ENCODE measurements at regions not wholly inside any gene's neighbourhood (a gene's known extent, or its start where the extent isn't known, plus 50 kb on each side); places are given as distances from the start of the nearest gene placed in this dataset.

DNA sequence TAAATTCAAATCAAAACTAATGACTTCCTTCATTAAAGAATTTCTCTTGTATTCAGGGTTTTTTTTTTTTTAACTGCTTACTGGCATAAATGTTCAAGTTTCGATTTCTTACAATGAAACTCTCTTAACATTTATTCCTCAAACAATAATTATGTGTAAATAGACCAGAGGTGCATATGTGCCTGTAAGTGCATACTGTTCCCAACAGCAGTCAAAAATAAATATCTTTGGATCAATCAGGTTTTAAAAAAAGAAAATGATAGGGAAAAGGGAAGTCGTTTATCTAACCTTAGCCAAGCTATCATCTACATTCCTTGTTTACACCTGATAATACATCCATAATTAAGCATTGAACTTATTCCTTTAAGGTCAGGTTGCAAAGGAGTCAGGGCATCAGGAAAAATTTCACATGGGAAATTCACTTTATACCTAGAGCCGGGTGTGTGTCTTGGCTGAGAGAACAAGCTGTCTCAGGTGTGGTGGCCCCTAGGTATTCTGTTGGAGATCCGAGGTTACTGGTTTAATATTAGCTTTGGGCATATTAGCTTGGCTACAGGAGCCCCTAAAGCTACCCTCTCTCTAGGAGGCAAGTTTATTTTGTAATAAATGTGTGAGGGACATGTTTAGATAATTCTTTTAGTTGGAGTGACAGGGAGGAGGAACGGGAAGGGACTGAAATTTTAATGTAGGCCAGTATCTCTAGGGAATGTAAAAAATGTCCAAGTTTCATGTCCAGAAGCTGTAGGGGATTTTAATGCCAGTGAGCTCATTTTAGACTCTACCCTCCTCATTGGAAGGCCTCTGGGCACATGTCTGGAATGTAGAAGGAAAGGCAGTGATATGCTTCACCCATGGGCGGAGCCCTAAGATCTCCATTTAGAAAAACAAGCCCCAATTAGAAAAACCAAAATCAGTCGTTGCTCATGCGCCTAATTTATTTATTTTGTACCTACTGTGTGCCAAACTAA lies 327.9 kb upstream of the PROX1 start:
- no peak overlapping the region for H3K9ac ChIP-seq (ENCODE audit: low read length)
- no peak for DNase-seq (ENCODE audit: low read depth)
- H3K4me2 ChIP-seq (ENCODE audit: low read length) = no peak overlapping the region
- H3K27ac ChIP-seq (ENCODE audit: low read depth, low read length) = no peak overlapping the region
- no peaks in the 10 kb centered on the region for H3K36me3 Mint-ChIP-seq (ENCODE audit: low read depth, unreplicated experiment)
- peaks cover 5% of the 10 kb centered on the region for H3K27me3 Mint-ChIP-seq (ENCODE audit: low read depth, unreplicated experiment)
- no peak overlapping the region for H2AFZ ChIP-seq (ENCODE audit: low read depth, low read length)
- no peaks in the 10 kb centered on the region for H3K79me2 ChIP-seq (ENCODE audit: insufficient read depth, low read length)
- no peaks in the 10 kb centered on the region for H3K9me3 Mint-ChIP-seq (ENCODE audit: unreplicated experiment)
- H3K4me1 Mint-ChIP-seq (ENCODE audit: low read depth, unreplicated experiment) = no peaks in the 10 kb centered on the region
- H3K27ac Mint-ChIP-seq (ENCODE audit: unreplicated experiment) = no peak overlapping the region
- H3K4me3 ChIP-seq (ENCODE audit: insufficient read depth, low read depth, low read length) = no peak overlapping the region
- H3K27me3 ChIP-seq (ENCODE audit: insufficient read depth, low read length) = no peaks in the 10 kb centered on the region
- no peak overlapping the region for H3K4me3 Mint-ChIP-seq (ENCODE audit: unreplicated experiment)
- TF ChIP-seq, protein P1, sequence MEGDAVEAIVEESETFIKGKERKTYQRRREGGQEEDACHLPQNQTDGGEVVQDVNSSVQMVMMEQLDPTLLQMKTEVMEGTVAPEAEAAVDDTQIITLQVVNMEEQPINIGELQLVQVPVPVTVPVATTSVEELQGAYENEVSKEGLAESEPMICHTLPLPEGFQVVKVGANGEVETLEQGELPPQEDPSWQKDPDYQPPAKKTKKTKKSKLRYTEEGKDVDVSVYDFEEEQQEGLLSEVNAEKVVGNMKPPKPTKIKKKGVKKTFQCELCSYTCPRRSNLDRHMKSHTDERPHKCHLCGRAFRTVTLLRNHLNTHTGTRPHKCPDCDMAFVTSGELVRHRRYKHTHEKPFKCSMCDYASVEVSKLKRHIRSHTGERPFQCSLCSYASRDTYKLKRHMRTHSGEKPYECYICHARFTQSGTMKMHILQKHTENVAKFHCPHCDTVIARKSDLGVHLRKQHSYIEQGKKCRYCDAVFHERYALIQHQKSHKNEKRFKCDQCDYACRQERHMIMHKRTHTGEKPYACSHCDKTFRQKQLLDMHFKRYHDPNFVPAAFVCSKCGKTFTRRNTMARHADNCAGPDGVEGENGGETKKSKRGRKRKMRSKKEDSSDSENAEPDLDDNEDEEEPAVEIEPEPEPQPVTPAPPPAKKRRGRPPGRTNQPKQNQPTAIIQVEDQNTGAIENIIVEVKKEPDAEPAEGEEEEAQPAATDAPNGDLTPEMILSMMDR (IDR thresholded peaks at IDR 0.05; ENCODE audit: insufficient read depth, low read depth, low read length) = no peak
- TF ChIP-seq EZH2 (IDR thresholded peaks at IDR 0.05; ENCODE audit: insufficient read depth, low read length) = no peak
- no peaks in the 10 kb centered on the region for H3K36me3 ChIP-seq (ENCODE audit: insufficient read depth, low read length)
- no peak for FAIRE-seq
- no peaks in the 10 kb centered on the region for H4K20me1 ChIP-seq (ENCODE audit: insufficient read depth, low read length)
- no peaks in the 10 kb centered on the region for H3K4me1 ChIP-seq (ENCODE audit: insufficient read depth, low read length)
- H3K9me3 ChIP-seq (ENCODE audit: insufficient read depth, low read depth, low read length) = no peaks in the 10 kb centered on the region

DNA sequence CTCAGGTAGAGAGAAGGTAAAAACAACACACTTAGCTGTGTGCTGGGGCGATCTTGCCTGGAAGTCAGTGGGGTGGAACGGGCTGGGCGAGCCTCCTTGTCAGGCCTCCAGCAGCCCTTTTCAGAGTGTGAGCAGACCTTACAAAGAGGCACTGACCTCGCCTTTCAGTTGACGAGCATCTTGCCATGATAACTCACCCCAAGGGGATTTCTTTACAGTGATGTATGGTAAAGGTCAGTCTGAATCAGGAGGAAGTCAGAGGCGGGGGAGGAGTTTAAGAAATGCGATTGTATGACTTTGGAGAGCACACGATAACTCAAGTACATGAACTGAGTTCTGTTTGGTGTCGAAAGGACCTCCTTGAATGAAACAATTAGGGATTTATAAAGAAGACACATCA lies 326.5 kb upstream of the PROX1 start:
- H3K9me3 ChIP-seq (ENCODE audit: insufficient read depth, low read depth, low read length) = no peaks in the 10 kb centered on the region
- no peaks in the 10 kb centered on the region for H3K27me3 ChIP-seq (ENCODE audit: insufficient read depth, low read length)
- no peaks in the 10 kb centered on the region for H3K79me2 ChIP-seq (ENCODE audit: insufficient read depth, low read length)
- Mint-ChIP-seq H3K36me3 (ENCODE audit: low read depth, unreplicated experiment) (no peaks in the 10 kb centered on the region), H3K4me3 (ENCODE audit: unreplicated experiment) (no peak overlapping the region), H3K4me1 (ENCODE audit: low read depth, unreplicated experiment) (no peaks in the 10 kb centered on the region), H3K27ac (ENCODE audit: unreplicated experiment) (no peak overlapping the region), H3K9me3 (ENCODE audit: unreplicated experiment) (no peaks in the 10 kb centered on the region), H3K27me3 (ENCODE audit: low read depth, unreplicated experiment) (peaks cover 5% of the 10 kb centered on the region)
- no peaks in the 10 kb centered on the region for H3K36me3 ChIP-seq (ENCODE audit: insufficient read depth, low read length)
- no peak overlapping the region for H3K27ac ChIP-seq (ENCODE audit: low read depth, low read length)
- H3K4me2 ChIP-seq (ENCODE audit: low read length) = no peak overlapping the region
- H4K20me1 ChIP-seq (ENCODE audit: insufficient read depth, low read length) = no peaks in the 10 kb centered on the region
- no peak overlapping the region for H3K4me3 ChIP-seq (ENCODE audit: insufficient read depth, low read depth, low read length)
- no peak overlapping the region for H3K9ac ChIP-seq (ENCODE audit: low read length)
- no peak overlapping the region for H2AFZ ChIP-seq (ENCODE audit: low read depth, low read length)
- no peaks in the 10 kb centered on the region for H3K4me1 ChIP-seq (ENCODE audit: insufficient read depth, low read length)
- no peak for DNase-seq (ENCODE audit: low read depth)
- FAIRE-seq = no peak
- TF ChIP-seq EZH2 (IDR thresholded peaks at IDR 0.05; ENCODE audit: insufficient read depth, low read length) = no peak
- TF ChIP-seq, protein P1 (IDR thresholded peaks at IDR 0.05; ENCODE audit: insufficient read depth, low read depth, low read length) = no peak

DNA sequence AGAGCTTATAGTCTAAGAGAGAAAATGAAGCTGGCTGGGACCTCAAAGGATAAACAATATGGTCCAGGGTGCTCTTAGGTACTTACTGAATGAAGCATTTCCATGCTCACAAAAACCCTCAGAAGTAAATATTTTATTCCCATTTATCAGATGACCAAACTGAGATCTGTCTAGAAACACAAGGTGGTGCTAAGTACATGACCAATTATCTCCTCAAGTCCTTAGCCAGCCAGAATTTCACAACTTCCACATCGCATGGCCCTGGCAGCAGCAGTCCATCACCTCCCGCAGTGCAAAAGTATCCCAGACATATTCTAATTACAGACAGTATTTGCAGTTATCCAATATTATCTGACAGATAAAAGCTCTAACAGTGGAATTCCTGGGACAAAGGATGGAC lies 321.7 kb upstream of the PROX1 start:
- H3K4me1 ChIP-seq (ENCODE audit: insufficient read depth, low read length) = no peaks in the 10 kb centered on the region
- no peaks in the 10 kb centered on the region for H3K9me3 ChIP-seq (ENCODE audit: insufficient read depth, low read depth, low read length)
- Mint-ChIP-seq H3K4me3 (ENCODE audit: unreplicated experiment) (no peak overlapping the region), H3K9me3 (ENCODE audit: unreplicated experiment) (peaks cover 3% of the 10 kb centered on the region), H3K4me1 (ENCODE audit: low read depth, unreplicated experiment) (no peaks in the 10 kb centered on the region), H3K27ac (ENCODE audit: unreplicated experiment) (no peak overlapping the region), H3K27me3 (ENCODE audit: low read depth, unreplicated experiment) (peaks cover 14% of the 10 kb centered on the region), H3K36me3 (ENCODE audit: low read depth, unreplicated experiment) (no peaks in the 10 kb centered on the region)
- DNase-seq (ENCODE audit: low read depth) = no peak
- H3K27ac ChIP-seq (ENCODE audit: low read depth, low read length) = no peak overlapping the region
- no peak overlapping the region for H3K9ac ChIP-seq (ENCODE audit: low read length)
- FAIRE-seq = no peak
- no peak overlapping the region for H3K4me3 ChIP-seq (ENCODE audit: insufficient read depth, low read depth, low read length)
- H4K20me1 ChIP-seq (ENCODE audit: insufficient read depth, low read length) = no peaks in the 10 kb centered on the region
- no peaks in the 10 kb centered on the region for H3K36me3 ChIP-seq (ENCODE audit: insufficient read depth, low read length)
- TF ChIP-seq, protein P1 (IDR thresholded peaks at IDR 0.05; ENCODE audit: insufficient read depth, low read depth, low read length) = no peak
- TF ChIP-seq EZH2 (IDR thresholded peaks at IDR 0.05; ENCODE audit: insufficient read depth, low read length) = no peak
- H3K79me2 ChIP-seq (ENCODE audit: insufficient read depth, low read length) = no peaks in the 10 kb centered on the region
- no peak overlapping the region for H2AFZ ChIP-seq (ENCODE audit: low read depth, low read length)
- H3K4me2 ChIP-seq (ENCODE audit: low read length) = no peak overlapping the region
- H3K27me3 ChIP-seq (ENCODE audit: insufficient read depth, low read length) = no peaks in the 10 kb centered on the region
